GM12872 (cell line): ENCODE measurements at regions not wholly inside any gene's neighbourhood (a gene's known extent, or its start where the extent isn't known, plus 50 kb on each side); places are given as distances from the start of the nearest gene placed in this dataset.

Source experiments
- TF ChIP-seq, protein P1 (sequence below): IDR thresholded peaks from 3 replicates; pipeline ENCODE4 v1.5.1; 2011; ENCODE audit warnings: low read depth, mild to moderate bottlenecking, low read length, moderate library complexity; ENCODE audit not compliant: insufficient read depth

DNA sequence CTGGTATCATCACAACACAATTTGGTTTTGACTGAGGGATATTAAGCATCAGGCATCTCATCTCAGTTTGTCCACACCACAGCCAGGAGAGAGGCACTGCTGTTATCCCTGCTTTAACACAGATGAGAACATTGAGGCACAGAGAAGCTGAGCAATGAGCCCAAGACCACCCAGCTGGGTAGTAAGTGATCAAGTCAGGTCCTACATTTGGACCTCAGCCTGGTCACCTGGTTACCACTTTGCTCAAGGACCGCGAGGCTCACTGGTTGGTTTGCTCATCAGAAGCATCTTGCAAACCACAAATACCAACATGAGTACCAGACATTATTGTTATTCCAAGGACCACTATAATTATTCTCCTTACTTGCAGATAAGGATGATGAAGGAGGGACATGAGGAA is 245.5 kb downstream of the CBLN1 start:
- TF ChIP-seq, protein P1, sequence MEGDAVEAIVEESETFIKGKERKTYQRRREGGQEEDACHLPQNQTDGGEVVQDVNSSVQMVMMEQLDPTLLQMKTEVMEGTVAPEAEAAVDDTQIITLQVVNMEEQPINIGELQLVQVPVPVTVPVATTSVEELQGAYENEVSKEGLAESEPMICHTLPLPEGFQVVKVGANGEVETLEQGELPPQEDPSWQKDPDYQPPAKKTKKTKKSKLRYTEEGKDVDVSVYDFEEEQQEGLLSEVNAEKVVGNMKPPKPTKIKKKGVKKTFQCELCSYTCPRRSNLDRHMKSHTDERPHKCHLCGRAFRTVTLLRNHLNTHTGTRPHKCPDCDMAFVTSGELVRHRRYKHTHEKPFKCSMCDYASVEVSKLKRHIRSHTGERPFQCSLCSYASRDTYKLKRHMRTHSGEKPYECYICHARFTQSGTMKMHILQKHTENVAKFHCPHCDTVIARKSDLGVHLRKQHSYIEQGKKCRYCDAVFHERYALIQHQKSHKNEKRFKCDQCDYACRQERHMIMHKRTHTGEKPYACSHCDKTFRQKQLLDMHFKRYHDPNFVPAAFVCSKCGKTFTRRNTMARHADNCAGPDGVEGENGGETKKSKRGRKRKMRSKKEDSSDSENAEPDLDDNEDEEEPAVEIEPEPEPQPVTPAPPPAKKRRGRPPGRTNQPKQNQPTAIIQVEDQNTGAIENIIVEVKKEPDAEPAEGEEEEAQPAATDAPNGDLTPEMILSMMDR = no peak

DNA sequence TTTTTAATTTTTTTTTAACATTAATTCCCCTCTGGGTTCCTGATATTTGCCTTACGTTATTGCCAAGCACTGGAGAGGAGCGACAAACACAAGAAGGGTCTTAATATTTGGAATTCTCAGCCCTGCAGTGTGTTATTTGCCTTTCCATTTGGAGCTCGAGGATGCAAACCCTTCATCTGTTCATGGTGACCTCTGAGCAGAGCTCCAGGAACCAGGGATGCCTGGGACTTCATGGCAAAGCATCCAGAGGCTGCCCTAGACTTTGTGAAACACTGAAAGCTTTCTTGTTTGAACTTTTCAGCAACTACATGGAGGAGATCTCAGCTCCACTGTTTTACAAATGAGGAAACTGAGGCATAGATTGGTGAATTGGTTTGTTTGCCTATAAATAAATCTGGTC is 254.2 kb downstream of the CBLN1 start:
- TF ChIP-seq, protein P1 = no peak

DNA sequence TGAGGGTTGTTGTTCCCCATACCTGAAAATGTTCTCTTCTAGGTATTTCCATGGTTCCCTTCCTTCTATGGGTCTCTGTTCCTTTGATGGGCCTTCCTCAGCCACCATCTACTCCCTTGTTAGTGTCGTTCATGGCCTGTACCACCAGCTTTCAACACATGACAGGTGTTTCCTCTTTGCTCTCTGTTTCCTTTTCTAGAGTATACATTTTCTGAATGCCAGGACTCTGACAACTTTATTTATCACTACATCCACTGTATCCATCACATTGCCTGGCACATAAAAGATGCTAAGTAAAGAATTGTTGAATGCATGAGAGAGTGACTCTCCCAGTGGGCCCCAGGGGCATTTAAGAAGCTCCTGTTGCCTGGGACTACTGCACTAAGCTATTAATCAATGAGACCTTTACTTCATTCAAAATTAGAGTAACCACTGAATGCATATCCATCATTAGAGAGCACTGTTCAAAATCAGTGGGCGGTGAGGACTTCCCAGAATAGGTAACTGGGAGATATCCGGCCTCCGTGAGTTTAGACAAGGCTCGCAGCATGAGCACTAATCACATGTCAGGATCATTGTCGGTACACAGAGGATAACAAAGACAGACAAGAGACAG is 255.0 kb downstream of the CBLN1 start:
- TF ChIP-seq, protein P1 = no peak

DNA sequence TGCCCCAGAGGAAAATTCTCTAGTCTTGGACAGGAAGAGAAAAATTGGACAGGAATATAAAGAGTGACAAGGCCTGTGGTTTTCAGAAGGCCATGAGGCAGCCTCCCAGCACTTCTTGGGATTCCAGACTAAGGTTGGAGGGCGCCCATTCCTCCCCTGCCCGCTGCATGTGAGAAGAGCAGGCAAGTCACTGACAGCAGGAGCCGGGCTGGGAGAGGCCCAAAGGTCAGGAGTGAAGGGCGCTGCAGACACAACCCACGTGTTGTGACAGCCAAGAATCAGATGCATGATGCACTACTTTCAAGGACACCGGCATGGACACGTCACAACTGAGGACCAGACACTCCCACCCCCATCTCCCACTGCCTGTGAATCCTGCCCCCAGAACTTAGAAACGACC is 256.7 kb downstream of the CBLN1 start:
- TF ChIP-seq, protein P1 = no peak

DNA sequence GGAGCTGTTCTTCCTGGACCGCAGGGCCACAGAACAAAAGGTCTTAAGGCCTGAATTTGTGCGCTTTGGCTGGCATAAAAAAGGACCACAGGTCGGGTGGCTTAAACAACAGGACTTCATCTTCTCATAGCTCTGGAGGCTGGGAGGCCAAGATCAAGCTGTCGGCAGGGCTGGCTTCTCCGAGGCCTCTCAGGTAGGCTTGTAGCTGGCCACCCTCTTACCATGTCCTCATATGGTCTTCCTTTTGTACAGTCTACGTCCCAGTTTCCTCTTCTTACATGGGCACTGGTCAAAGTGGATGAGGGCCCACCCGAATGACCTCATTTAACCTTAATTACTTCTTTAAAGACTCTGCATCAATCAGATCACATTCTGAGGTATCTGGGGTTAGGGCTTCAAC is 257.6 kb downstream of the CBLN1 start:
- TF ChIP-seq, protein P1 = no peak

DNA sequence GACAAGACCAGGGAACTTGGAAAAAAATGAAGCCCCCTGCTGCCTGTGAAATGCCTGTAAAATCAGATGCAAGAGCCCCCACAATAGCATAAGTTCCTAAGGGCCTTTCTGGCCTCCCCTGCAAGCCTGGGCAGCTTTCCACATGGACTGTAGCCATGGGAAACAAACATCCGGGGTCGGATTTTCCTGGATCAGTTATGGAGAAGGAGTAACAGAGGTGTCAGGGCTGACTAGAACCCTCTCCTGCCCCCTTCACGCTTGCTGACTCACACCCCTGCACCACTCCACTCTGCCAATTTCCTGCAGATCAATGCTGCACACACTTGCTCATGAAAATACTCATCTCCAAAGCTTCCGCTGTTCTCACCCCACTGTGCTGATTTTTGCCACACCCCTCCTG is 258.6 kb downstream of the CBLN1 start:
- TF ChIP-seq, protein P1 = no peak

DNA sequence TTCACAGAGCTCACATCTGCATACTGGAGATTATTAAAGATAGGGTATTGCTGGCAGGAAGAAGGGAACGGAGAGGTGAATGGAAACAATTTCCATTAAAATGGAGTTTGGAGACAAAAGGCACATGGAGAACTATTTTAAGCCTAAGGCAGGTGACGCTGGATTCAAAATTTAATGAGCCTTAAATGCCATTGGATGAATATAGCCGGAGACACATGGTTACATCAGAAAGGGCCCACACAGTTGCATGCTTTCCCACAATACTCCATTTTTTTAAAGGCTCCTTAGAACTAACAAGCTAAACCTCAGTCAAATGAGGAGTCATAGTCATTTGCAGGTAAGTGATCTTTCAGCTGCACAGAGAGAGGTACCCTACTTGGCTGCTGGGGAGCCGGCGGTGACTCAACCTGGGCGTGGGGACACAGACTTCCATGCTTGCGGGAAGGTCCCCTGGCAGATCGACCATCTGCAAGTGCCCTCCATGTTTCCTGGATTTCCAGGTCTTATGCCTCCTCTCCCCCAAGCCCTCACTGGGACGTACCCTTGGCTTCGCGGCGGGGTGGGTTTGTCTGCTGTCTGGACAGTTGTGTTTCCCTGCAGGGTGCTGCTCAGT is 259.2 kb downstream of the CBLN1 start:
- TF ChIP-seq, protein P1 = no peak

DNA sequence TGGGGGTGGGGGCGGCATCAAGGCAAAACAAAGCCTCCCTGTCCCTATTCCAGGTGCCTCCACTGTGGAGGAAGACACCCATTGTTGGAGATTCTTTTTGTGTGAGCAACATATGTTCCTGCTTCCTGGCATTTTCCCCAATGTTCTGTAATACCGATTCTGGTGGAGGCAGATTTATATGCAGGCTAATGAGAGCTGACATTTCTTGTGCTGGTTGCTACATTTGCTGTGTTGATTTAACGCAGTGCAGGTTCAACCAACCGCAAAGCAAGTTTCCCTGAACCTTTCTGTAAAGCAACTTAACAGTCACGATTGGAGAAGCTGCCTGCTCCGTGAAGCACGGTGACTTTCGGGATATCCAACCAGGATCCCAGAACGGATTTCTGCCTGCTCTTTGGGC is 260.5 kb downstream of the CBLN1 start:
- TF ChIP-seq, protein P1 = no peak
